Jurkat, Clone E6-1 (cell line): ENCODE measurements at regions not wholly inside any gene's neighbourhood (a gene's known extent, or its start where the extent isn't known, plus 50 kb on each side); places are given as distances from the start of the nearest gene placed in this dataset.

Source experiments
- DNase-seq: peaks from one replicate; pipeline ENCODE4 v3.0.0-alpha.2; 2011; ENCODE audit warnings: low read depth, low spot score
- H3K4me3 ChIP-seq: 2 replicates; pipeline ENCODE4 v1.5.1; 2011; ENCODE audit warnings: mild to moderate bottlenecking, low read length, control low read depth, moderate library complexity

DNA sequence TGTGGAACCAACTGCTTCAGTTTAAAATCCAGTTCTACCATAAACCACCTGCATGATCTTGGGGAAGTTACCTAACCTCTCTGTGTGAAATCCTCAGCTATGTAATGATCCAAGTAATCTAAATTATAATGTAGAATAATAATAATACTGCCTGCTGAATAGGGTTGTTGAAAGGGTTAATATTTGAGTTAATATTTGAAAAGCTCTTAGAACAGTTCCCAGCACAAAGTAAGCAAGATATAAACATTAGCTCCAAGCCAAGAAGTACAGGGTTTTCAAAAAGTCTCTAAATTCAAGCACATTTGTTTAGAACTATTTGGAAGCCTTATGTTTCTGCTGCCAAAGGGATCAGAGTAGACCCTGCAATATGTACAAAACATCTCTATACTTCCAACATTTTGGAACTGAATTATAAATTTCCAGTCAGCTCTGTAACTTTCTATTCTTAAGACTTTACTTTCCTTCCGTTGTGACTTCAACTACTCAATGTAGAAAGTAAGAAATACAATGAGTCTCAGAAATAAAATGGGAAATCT, 76.7 kb upstream of the FAM9C start:
- H3K4me3 ChIP-seq, result no peak overlapping the region
- DNase-seq, result no peak

- DNase-seq, result no peak
- no peak overlapping the region for H3K4me3 ChIP-seq
Measured at GRCh38 chrX:13120017-13120416, 75.6 kb upstream of the FAM9C start.

DNA sequence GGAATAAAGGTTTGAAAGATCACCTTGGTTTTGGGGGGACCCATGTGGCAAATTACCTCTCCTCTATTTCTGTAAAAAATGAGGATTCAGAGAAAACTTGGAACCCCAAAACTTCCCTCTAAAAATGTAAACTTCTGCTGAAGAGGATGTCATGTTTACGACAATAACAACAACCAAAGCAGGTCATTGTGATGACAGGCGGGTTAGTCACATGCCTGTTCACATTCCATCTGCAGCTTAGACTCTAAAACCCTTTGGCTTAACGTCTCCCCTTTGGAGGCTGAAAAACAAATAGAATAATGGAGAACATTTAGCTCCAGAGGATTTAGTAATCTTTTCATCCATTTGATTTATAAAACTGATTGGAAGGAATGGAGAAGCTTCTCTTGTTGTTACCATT, 75.0 kb upstream of the FAM9C start:
- DNase-seq, result no peak
- no peak overlapping the region for H3K4me3 ChIP-seq

DNA sequence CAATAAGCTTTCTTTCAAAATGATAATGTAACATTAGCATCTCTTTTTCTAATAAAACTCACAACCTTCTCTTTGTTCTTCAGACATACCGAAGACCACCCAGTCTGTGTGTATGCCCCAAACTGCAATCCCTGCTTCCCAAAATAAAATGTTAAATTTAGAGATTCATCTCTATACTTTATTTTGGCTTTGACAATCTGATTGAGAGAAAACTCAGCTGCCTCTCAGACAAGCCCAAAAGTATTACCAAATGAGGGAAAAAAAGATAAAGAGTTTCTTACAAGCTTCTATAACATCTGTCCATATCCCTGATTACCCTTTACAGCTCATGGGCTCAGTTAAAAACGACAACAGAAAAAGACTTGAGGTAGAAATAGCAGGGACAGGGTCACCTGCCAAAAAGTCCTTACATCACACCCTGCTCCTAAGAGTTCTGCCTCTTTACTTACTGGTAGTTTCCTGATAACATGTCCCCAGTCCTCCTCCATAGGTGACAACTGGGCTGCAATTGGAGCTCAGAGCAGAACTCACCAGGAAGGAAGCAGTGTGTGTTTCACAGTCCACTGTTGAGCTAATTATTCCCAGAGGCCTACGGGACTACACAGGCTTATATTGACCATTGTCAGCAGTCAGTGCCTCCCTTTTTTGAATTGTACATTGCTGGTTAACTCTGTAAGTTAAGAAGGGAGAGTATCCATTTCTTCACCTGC, 70.9 kb upstream of the FAM9C start:
- H3K4me3 ChIP-seq, result no peak overlapping the region

GRCh38 chrX:13112499-13112898, 68.1 kb upstream of the FAM9C start:
- no peak for DNase-seq
- H3K4me3 ChIP-seq, result no peak overlapping the region

More for the DNA sequence above, 70.9 kb upstream of the FAM9C start:
- DNase-seq, result no peak

DNA sequence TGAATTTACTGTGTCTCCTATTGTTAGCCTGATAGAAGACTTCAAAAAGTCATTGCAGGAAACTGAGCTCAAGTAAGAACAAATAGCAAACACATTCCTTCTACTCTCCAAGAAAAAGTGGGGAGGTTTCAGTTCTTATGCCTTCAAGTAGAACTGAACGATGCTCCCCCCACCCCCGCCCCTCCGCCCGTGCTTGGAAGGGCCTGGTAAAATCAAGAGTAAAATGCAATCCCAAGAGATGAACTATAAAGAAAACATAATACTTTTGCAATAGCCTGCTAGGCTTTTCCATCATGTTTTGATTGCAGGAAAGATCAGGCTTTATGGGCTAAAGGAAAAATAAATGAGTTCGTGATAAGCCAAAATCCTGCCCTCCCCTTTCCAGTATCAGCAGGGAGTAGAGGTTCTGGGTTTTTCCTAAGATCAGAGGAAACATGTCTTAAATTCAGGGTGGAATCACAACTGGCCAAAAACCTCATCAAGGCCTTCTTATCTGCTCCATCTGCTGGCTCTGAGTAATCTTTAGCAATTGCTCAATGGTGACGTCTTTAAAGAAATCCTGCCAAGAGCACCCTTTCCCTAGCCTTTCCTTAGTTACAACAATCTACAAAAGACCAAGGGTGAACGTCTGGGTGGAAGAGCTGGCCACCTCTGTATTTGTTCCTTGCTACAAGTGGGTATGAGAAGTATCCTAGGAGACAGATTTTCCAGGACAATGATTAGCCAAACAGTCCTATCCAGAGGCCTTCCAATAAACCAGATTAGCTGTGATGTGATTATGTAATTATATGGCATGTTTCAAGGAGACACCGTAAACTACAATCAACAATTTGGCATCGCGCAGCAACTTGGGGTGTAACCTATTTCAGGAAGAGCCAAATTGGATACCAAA, 66.3 kb upstream of the FAM9C start:
- DNase-seq, result no peak
- no peak overlapping the region for H3K4me3 ChIP-seq

DNA sequence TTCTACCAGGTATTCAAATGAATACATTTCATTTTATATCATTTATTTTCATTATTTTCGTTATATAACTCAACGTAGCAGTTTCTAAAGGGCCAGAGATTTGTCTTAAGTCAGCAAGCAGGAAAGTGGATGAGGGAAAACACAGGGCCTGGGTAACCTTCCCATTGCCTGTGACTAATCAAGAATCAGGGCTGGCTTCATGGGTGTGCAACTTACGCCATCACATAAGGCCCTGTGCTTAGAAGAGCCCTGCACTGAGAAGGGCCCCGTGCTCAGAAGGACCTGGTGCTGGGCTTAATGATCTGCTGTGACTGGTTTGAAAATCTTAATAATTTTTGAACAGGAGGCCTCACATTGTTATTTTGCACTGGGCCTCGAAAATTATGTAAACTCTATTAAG, 65.4 kb upstream of the FAM9C start:
- H3K4me3 ChIP-seq, result no peak overlapping the region
- DNase-seq, result no peak

- H3K4me3 ChIP-seq, result no peak overlapping the region
- no peak for DNase-seq
Measured at GRCh38 chrX:13103914-13104274, 59.5 kb upstream of the FAM9C start.

DNA sequence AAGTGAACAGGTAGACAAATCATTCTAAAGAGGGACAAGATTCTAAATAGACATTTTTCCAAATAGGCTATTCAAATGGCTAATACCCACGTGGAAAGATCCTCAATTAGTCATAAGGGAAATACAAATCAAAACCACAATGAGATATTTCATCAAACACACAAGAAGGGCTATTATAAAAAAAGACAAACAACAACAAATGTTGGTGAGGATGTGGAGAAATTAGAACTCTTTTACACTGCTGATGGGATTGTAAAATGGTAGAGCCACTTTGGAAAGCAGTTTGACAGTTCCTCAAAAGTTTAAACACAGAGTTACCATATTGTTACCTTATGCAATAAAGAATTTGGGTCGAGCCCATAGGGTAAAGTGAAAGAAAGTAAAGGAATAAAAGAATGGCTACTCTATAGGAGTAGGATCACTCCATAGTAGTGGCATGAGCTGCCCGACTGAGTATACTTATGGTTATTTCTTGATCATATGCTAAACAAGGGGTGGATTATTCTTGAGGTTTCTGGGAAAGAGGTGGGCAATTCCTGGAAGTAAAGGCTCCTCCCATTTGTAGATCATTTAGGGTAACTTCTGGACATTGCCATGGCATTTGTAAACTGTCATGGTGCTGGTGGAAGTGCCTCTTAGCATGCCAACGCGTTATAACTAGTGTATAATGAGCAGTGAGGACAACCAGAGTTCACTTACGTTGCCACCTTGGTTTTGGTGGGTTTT, 58.9 kb upstream of the FAM9C start:
- no peak for DNase-seq
- H3K4me3 ChIP-seq, result no peak overlapping the region

DNA sequence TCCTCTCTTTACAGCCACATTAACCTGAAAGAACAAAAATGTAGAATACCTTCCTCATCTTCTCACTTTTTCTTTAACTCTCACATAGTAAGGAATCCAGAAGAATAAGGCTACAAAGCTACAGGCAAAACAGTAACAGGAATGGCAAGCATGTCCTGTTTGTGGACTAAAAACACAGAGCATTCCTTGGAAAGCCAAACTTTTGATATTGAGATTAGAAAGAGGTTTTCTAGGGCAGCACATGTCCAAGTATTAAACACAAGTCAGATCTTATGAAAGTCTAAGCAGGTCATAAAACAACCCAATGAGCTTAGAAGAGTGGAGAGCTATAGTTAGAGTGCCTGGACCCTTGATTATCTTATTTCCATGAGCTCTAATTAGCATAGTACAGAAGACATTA, 58.2 kb upstream of the FAM9C start:
- H3K4me3 ChIP-seq, result no peak overlapping the region
- DNase-seq, result no peak

- DNase-seq, result no peak
- no peak overlapping the region for H3K4me3 ChIP-seq
Measured at GRCh38 chrX:13101441-13102139, 57.2 kb upstream of the FAM9C start.

GRCh38 chrX:13099121-13099520, 54.7 kb upstream of the FAM9C start:
- DNase-seq, result no peak
- H3K4me3 ChIP-seq, result no peak overlapping the region

DNA sequence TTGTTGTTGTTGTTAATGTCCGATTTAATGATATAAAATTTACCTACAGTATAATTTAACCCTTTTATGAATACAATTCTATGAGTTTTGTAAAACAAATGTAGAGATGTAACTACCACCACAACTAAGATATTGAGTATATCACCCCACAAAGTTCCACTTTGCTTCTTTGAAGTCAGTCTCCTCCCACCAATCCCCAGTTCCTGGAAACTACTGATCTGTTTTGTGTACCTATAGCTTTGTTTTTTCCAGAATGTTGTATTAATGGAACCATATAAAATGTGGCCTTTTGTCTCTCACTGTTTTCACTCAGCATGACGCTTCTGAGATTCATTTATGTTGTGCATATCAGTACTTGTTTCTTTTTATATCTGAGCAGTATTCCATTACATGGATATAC, 52.3 kb upstream of the FAM9C start:
- no peak for DNase-seq
- H3K4me3 ChIP-seq, result no peak overlapping the region

DNA sequence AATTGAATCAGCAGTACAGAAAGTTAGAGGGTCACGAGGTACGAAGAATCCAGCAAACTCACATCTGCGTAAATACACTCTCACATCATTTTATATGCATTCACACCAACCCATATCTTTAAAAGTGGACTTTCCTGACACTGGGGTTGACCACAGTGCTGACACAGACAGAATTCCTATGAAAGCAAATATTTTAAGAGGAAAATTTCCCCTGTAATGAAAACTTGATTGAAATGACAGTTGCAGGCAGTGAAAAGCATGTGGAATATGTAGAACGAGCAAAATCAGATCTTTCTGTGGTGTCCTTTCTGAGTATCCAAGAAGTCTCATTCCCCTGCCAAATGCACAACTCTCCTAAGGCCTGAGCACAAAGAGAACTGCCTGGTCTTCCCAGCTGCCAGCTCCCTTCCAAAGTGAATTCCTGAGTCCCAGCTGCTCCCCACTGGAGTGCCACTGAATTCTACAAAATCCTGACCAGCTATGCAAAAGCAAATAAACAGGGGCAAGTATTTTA, 50.5 kb upstream of the FAM9C start:
- DNase-seq, result no peak
- no peak overlapping the region for H3K4me3 ChIP-seq

GRCh38 chrX:13094374-13094773, 50.0 kb upstream of the FAM9C start:
- no peak overlapping the region for H3K4me3 ChIP-seq
- no peak for DNase-seq
